NK-92 treated with Interleukin-12 subunit alpha and Interleukin-12 subunit beta, amount 100 ng/mL, for 24 hours (cell line): ENCODE measurements at regions not wholly inside any gene's neighbourhood (a gene's known extent, or its start where the extent isn't known, plus 50 kb on each side); places are given as distances from the start of the nearest gene placed in this dataset.
"Not testable (repeated sequence)": the region's sequence is repeated elsewhere in the genome, so short reads cannot be mapped to it uniquely, and the experiment has no call there.

Source experiments
- DNase-seq: peaks from one replicate; lab custom pipeline; 2025; lab: John Stamatoyannopoulos, UW

GRCh38 chr5:166725593-166725992 is 1565.9 kb upstream of the WWC1 start:
- no peak for DNase-seq

DNA sequence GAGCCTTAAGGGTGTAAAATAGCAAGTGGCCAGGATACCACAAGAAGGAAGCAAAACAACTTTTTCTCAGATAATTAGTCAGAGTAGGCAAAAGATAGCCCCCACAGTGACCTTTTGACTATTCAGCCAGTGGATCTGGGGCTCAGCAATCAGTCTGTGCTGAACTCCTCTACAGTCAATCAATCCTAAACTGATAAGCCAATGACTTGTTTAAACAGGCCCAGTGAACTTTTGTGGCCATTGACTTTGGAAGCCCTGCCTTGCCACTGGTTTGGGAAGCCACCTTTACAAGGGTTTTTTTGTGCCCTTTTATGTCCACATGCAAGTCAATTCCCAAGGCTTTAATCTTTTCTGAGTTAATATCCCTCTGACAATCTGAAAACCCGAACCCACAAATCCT is 1565.0 kb upstream of the WWC1 start:
- DNase-seq: no peak

GRCh38 chr5:166742951-166743350 is 1548.5 kb upstream of the WWC1 start:
- not testable (repeated sequence) for DNase-seq

DNA sequence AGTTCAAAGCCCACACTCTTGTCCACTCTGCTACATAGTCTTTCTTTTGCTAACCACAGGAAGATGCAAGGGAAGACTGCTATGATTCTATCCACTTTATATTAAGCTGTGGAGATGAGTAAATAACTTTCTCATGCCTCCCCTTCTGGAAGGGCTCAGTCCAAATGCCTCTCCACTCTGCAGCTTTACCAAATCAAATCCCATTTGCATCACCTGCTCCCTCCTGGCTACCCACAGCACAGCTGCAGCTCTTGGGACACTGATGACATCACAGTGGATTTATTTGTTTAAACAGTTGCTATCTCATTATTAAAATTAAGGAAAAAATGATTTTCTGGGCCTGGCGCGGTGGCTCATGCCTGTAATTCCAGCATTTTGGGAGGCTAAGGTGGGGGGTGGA is 1544.9 kb upstream of the WWC1 start:
- DNase-seq: no peak

DNA sequence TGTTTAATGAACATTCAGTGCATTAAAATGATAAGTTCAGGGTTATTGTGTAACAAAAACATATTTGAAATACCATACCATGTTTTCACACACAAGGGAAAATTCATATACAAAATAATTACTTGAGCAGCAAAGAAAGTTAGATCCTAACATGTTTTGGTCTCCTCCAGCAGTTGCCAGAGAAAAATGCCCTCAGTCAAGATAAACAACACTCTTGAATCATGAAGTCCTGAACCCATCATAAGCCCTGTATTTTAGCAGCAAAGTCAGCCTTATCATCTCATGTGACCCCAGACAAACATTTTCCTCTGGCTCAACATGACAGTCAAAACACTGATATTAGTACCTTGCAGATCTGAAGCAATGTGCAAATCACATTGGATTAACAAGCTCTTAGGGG is 1541.1 kb upstream of the WWC1 start:
- no peak for DNase-seq

GRCh38 chr5:166758151-166758550 is 1533.3 kb upstream of the WWC1 start:
- no peak for DNase-seq

- no peak for DNase-seq
These were observed 1523.6 kb upstream of the WWC1 start for GRCh38 chr5:166767858-166768257.

DNA sequence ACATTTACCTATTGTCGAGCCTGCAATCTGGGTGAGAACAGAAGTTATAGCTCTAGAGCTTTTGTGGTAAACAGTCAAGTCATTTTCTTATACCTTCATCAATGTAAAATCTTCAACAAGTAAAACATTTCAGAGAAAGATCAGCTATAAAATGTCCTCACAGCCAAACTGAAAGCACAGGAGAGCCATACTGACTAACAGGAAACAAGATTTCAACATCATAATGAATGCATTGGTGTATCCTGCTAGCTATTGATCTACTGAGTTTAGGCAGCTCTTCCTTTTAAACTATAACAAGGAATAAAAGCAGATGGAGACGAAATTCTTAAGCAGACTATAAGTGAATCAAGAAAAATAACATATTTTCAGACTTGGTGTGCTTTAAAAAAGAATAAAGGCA is 1522.9 kb upstream of the WWC1 start:
- DNase-seq: no peak

- no peak for DNase-seq
These were observed 1518.7 kb upstream of the WWC1 start for GRCh38 chr5:166772770-166773169.

DNA sequence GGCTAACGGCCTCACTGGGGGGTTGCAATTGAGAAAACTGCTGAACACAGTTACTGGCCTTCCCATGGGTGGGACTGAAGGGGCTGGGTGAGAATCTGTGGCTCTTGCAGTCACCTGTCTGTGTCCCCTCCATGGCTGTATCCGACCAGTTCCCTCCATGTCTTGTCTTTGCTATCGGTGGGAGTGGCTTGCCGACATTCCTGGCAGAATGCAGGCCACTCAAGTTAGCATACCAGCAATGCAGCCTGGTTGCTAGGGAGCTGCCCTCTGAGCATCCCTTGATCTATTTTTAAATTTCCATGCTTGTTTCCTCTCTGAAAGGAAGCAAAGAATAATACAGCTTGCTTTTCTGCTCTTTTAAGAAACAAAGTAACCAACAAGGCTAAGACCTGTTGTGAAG is 1509.7 kb upstream of the WWC1 start:
- no peak for DNase-seq

DNA sequence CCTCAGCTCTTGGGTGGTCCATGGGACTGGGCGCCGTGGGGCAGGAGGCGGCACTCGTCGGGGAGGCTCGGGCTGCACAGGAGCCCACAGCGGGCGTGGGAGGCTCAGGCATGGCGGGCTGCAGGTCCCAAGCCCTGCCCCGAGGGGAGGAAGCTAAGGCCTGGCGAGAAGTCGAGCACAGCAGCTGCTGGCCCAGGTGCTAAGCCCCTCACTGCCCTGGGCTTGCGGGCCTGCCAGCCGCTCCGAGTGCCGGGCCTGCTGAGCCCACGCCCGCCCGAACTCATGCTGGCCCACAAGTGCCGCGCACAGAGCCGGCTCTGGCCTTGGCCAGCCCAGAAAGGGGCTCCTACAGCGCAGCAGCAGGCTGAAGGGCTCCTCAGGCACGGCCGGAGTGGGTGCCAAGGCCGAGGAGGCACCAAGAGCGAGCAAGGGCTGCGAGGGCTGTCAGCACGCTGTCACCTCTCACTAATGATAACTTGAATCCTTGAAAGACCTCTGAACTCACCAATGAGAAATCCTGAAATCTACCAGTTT is 1506.8 kb upstream of the WWC1 start:
- no peak for DNase-seq

DNA sequence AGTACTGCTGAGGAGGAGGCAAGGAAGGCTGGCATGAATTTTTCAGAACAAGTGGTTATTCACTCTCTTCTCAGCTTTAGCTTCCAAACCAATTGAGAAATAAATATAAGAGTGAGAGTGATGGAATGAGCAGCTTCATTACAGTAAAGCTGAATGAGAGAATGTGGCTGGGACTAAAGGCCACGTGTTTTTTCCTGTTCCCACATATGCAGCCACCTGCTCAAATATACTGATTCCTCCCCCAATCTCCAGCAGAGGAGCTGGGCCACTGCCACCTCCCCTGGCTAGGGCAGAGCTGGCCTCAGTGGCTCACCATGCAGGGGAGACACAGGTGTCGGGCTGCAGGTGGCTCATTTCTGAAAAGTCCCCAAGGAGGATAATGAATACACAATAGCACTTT is 1505.3 kb upstream of the WWC1 start:
- DNase-seq: no peak

GRCh38 chr5:166786889-166787288 is 1504.6 kb upstream of the WWC1 start:
- DNase-seq: no peak

DNA sequence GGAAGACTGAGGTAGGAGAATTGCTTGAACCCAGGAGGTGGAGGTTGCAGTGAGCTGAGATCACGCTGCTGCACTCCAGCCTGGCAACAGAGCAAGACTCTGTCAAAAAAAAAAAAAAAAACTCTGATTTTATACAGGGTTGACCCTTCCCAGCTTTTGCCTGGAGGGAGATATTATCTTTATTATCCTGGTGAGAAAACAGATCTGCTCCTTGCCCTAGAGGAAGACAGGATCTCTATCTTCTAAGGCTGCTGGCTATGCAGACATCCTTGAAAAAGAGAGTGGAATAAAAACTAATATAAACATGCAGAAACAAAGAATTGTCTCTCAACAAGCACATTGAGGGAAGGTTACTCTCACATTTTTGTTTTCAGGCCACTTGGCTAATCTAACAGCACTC is 1503.4 kb upstream of the WWC1 start:
- DNase-seq: no peak

DNA sequence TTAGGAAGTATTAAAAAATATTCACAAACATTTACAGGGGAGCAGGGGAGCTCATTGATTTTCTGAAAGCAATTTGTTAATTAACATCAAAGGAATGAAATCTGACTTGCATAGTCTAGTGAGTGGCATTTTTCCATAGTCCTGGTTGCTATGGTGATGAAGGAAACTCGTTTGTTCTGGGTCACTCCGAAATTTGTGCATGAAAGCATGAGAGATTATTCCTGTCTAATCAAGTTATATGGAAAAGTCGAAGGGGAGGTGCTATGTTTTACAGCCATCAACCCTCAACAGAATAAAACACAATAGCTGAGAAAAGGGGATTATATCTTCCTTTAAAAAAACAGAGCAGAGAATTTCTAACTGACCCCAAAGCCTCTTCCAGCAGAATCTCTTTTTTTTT is 1495.7 kb upstream of the WWC1 start:
- no peak for DNase-seq

DNA sequence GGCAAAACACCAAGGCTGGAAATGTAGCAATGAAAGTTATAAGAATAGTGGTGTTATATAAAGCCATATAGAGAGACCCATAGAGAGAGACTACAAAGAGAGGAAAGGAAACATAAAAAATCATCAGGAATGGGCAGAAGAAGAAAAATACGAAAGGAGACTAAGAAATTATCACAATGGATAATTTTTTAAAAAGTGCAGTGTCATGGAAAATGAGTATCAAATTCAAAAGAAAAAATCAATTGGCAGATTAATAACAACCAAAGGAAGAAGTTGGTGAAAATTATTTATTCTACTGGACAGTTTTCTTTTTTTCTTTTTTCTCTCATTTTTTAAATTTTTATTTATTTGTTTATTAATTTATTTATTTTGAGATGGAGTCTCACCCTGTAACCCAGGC is 1488.4 kb upstream of the WWC1 start:
- no peak for DNase-seq

DNA sequence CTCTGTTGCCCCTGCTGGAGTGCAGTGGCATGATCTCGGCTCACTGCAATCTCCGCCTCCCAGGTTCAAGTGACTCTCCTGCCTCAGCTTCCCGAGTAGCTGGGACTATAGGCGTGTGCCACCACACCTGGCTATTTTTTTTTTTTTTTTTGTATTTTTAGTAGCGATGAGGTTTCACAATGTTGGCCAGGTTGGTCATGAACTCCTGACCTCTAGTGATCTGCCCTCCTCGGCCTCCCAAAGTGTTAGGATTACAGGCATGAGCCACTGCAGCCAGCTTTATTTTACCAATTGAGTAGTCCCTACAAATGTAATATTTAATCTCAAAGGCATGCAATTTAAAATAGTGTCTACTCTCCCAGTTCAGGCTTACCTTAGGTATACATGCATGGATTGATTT is 1487.2 kb upstream of the WWC1 start:
- DNase-seq: not testable (repeated sequence)

GRCh38 chr5:166804693-166805092 is 1486.8 kb upstream of the WWC1 start:
- DNase-seq: not testable (repeated sequence)

DNA sequence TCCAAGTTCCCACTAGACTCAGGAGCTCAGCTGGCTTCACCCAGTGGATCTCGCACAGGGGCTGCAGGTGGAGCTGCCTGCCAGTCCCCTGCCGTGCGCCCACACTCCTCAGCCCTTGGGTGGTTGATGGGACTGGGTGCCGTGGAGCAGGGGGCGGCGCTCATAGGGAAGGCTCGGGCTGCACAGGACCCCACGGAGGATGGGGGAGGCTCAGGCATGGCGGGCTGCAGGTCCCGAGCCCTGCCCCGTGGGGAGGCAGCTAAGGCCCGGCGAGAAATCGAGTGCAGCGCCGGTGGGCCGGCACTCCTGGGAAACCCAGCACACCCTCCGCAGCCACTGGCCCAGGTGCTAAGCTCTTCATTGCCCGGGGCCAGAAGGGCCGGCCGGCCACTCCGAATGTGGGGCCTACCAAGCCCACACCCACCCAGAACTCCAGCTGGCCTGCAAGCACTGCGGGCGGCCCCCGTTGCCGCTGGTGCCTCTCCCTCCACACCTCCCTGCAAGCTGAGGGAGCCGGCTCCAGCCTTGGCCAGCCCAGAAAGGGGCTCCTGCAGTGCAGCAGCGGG is 1481.3 kb upstream of the WWC1 start:
- not testable (repeated sequence) for DNase-seq

DNA sequence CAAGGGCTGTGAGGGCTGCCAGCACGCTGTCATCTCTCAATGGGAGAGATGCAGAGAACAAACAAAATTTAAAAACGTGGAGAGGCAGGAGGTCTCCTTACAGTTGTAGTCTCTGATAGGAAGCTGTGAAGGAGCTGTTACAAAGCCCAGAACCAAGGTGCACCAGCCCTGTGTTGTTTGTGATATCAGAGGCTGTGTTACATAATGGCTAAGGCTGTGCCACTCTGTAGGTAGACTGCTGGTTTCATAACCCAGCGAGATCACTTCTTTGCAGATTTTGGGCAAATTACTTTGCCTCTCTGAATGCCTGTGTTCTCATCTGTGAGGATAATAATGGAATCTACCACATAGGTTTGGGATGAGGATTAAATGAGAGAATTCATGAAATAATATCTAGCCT is 1480.7 kb upstream of the WWC1 start:
- DNase-seq: no peak

DNA sequence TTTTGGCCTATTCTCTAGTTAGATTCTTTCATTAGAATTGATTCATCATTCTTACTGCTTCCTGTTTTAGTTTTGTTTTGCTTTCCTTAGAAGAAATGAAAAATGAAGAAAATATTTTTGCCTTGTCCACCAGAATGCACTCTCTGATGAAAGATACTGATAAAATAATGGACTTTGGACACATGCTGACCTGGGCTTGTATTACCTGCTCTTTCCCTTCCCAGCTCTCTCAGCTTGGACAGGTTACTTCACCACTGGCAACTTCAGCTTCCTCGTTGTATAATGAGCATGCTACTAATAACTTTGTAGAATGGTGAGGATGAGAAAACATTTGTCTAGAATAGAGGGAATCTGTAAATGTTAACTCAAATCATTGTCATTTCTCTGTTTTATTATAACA is 1468.1 kb upstream of the WWC1 start:
- DNase-seq: no peak

GRCh38 chr5:166834246-166834645 is 1457.2 kb upstream of the WWC1 start:
- DNase-seq: no peak

- no peak for DNase-seq
These were observed 1446.4 kb upstream of the WWC1 start for GRCh38 chr5:166845044-166845443.

DNA sequence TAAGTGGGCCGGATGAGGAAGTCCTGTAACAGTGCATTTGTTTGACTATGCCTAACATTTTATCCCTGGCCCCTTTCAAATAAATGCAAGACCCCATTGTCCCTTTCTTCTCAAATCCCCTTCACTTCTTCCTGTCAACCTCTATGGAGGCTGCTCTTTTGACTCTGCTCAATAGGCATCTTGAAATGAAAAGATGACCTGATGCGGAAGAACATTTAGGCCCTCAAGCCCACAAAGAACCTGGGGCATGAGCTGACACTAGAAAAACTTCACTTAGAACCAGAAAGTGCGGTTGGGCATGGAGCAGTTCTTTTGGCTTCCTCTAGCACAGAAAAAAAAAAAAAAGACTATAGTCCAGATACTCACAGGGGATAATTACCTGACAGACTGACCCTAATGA is 1434.7 kb upstream of the WWC1 start:
- no peak for DNase-seq

- DNase-seq: no peak
These were observed 1431.0 kb upstream of the WWC1 start for GRCh38 chr5:166860426-166860825.
